ENCODE measurements at regions not wholly inside any gene's neighbourhood (a gene's known extent, or its start where the extent isn't known, plus 50 kb on each side); places are given as distances from the start of the nearest gene placed in this dataset.
"Not testable (repeated sequence)": the region's sequence is repeated elsewhere in the genome, so short reads cannot be mapped to it uniquely, and the experiment has no call there.

- CTCF ChIA-PET = no interaction called here
- Mint-ChIP-seq H3K4me3 (no peak overlapping the region), H3K4me1 (no peaks in the 10 kb centered on the region), H3K27me3 (no peaks in the 10 kb centered on the region), H3K36me3 (ENCODE audit: low read depth) (no peaks in the 10 kb centered on the region), H3K27ac (no peak overlapping the region), H3K9me3 (peaks cover 4% of the 10 kb centered on the region)
- DNase-seq = no peak
- POLR2A ChIA-PET = no interaction called here
These were observed 818.5 kb upstream of the SEMA6A start for GRCh38 chr5:117393125-117393524.

- CTCF ChIA-PET = no interaction called here
- no peak overlapping the region for H3K27ac Mint-ChIP-seq
These were observed 805.7 kb upstream of the SEMA6A start for GRCh38 chr5:117380316-117380715.

GRCh38 chr5:117379521-117379920 lies 804.9 kb upstream of the SEMA6A start:
- POLR2A ChIA-PET = no interaction called here
- Mint-ChIP-seq H3K9me3 (no peaks in the 10 kb centered on the region), H3K4me3 (no peak overlapping the region), H3K27me3 (no peaks in the 10 kb centered on the region), H3K36me3 (ENCODE audit: low read depth) (no peaks in the 10 kb centered on the region), H3K27ac (no peak overlapping the region), H3K4me1 (no peaks in the 10 kb centered on the region)
- CTCF ChIA-PET = no interaction called here
- no peak for DNase-seq

More at GRCh38 chr5:117380316-117380715, 805.7 kb upstream of the SEMA6A start:
- no peak overlapping the region for H3K4me3 Mint-ChIP-seq
- H3K36me3 Mint-ChIP-seq (ENCODE audit: low read depth) = no peaks in the 10 kb centered on the region
- no peaks in the 10 kb centered on the region for H3K27me3 Mint-ChIP-seq
- no peak for DNase-seq
- H3K4me1 Mint-ChIP-seq = no peaks in the 10 kb centered on the region
- POLR2A ChIA-PET = no interaction called here
- H3K9me3 Mint-ChIP-seq = no peaks in the 10 kb centered on the region

DNA sequence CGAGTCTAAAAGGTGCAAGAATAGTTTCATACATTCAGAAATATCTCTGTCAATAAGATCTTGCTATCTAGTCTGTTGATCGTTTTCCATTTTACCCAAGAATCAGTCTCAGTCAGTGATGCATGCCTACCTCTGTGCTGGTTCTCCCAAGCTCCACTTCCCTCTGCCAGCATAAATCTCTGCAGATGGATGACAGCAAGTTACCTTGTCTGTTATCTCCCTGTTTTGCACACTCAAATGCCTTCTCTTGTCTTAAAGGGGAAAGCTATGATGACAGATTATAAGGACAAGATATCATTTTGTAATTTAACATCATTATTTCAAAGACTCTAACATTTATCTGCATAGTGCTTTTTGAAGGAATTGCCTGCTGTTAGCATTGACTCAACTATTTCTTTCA lies 802.1 kb upstream of the SEMA6A start:
- Mint-ChIP-seq H3K9me3 (no peaks in the 10 kb centered on the region), H3K27ac (no peak overlapping the region), H3K4me1 (no peaks in the 10 kb centered on the region), H3K36me3 (ENCODE audit: low read depth) (no peaks in the 10 kb centered on the region), H3K27me3 (no peaks in the 10 kb centered on the region), H3K4me3 (no peak overlapping the region)
- ChIA-PET CTCF (no interaction called here), POLR2A (no interaction called here)
- DNase-seq = no peak

GRCh38 chr5:117359895-117360294 lies 785.3 kb upstream of the SEMA6A start:
- Mint-ChIP-seq H3K36me3 (ENCODE audit: low read depth) (no peaks in the 10 kb centered on the region), H3K4me3 (no peak overlapping the region), H3K27me3 (no peaks in the 10 kb centered on the region), H3K9me3 (no peaks in the 10 kb centered on the region), H3K27ac (no peak overlapping the region), H3K4me1 (no peaks in the 10 kb centered on the region)
- CTCF ChIA-PET = no interaction called here
- no peak for DNase-seq
- POLR2A ChIA-PET = no interaction called here

DNA sequence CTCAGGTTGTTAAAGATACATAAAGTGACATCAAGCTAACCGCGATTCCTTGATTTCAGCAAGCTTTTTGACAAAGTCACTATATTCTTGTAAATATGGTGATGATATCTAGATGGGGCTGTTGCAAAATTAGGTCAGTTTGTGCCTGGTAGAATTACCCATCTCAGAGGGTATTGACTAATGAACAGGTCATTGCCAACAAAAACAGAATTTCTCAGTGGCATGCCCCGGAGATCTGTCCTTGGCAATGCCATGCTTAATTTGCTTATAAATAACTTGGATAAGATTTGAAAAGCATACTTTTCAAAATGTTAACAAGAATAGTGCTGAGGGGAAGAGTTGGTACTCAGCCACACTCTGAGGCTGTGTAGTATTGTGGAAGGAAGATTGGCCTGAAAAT lies 783.3 kb upstream of the SEMA6A start:
- Mint-ChIP-seq H3K27me3 (no peaks in the 10 kb centered on the region), H3K4me3 (no peak overlapping the region), H3K27ac (no peak overlapping the region), H3K9me3 (no peaks in the 10 kb centered on the region), H3K36me3 (ENCODE audit: low read depth) (no peaks in the 10 kb centered on the region), H3K4me1 (no peaks in the 10 kb centered on the region)
- ChIA-PET POLR2A (no interaction called here), CTCF (no interaction called here)
- DNase-seq = no peak

DNA sequence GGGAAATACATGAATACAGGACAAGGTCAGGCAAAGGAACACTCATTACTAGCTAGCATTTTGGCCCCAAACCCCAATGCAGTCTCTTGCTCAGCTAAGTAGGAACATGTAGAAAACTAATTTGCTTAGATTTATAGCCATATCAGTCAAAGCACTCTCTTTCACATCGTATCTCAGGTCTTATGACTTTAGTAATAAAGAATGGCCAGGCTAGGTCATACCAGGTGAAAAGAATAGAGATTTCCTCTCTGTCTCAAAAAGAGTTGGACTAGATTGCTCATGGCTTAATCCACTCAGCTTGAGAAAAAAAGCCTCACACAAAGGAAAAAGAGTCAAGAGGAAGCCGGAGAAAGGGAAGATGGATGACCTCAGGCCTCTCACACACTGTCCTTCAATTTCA lies 772.7 kb upstream of the SEMA6A start:
- ChIA-PET POLR2A (no interaction called here), CTCF (no interaction called here)

GRCh38 chr5:117343726-117344125 lies 769.1 kb upstream of the SEMA6A start:
- H3K36me3 Mint-ChIP-seq (ENCODE audit: low read depth); H3K27ac Mint-ChIP-seq; H3K27me3 Mint-ChIP-seq; DNase-seq; POLR2A ChIA-PET; H3K4me1 Mint-ChIP-seq; H3K9me3 Mint-ChIP-seq; H3K4me3 Mint-ChIP-seq; CTCF ChIA-PET: not testable (repeated sequence)

More for the DNA sequence above, 772.7 kb upstream of the SEMA6A start:
- Mint-ChIP-seq H3K4me1 (no peaks in the 10 kb centered on the region), H3K36me3 (ENCODE audit: low read depth) (no peaks in the 10 kb centered on the region), H3K27ac (no peak overlapping the region), H3K4me3 (no peak overlapping the region), H3K9me3 (no peaks in the 10 kb centered on the region), H3K27me3 (no peaks in the 10 kb centered on the region)
- no peak for DNase-seq

DNA sequence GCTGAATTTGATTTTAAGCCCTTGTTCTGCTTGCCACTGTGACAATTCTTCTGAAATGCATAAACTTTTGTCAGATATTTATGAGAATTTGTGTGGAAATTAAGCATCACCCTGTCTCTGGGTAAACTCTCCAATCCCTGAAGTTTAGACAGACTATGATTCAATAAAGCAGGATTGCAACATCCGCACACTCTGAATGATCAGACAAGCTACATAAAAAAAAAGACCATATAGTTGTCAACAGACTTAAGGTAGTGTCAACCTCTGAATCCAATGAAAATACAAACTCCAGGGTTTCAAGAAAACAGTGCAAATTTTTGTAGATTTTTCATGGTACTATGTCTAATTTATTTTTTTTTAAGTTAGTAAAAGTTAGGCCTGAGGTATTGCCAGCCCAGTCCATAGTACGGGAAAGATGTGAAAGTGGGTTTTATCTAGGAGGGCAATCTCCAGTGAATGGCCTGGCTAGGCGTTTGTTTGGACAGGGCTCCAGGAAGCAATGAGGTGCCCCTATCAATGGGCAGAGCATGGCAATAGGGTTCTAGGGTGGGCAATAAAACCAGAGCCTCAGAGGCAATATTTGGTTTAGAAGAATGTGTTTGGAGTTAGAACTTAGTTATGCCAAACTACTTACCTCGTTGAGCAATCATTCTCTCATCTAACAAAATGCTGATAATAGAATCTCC lies 762.6 kb upstream of the SEMA6A start:
- POLR2A ChIA-PET = no interaction called here
- Mint-ChIP-seq H3K27ac (no peak overlapping the region), H3K27me3 (no peaks in the 10 kb centered on the region), H3K4me1 (no peaks in the 10 kb centered on the region), H3K9me3 (peaks cover 2% of the 10 kb centered on the region), H3K36me3 (ENCODE audit: low read depth) (no peaks in the 10 kb centered on the region), H3K4me3 (no peak overlapping the region)
- no peak for DNase-seq
- CTCF ChIA-PET = no interaction called here

GRCh38 chr5:117336208-117336607 lies 761.6 kb upstream of the SEMA6A start:
- no peaks in the 10 kb centered on the region for H3K36me3 Mint-ChIP-seq (ENCODE audit: low read depth)
- H3K9me3 Mint-ChIP-seq = peaks cover 2% of the 10 kb centered on the region
- CTCF ChIA-PET = no interaction called here
- H3K27ac Mint-ChIP-seq = no peak overlapping the region
- H3K27me3 Mint-ChIP-seq = no peaks in the 10 kb centered on the region
- H3K4me3 Mint-ChIP-seq = no peak overlapping the region
- H3K4me1 Mint-ChIP-seq = no peaks in the 10 kb centered on the region
- no peak for DNase-seq
- POLR2A ChIA-PET = no interaction called here

DNA sequence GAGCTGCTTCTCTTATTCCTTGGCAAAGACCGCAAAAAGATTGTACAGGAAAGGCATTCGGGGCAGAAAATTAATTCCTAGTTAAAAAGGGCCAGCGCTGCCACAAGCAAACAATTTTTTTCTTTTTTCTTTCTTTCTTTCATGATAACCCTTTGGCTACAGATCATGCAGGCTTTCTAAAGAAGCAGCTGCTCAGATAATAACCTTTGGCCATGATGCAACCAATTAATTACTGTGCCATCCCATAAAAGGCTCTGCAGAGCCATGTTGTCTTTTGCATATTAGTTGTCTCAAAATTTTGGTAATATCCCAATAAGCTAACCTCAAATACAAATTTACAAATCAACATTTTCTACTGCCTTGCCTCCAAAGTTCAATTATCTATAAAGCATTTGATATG lies 758.4 kb upstream of the SEMA6A start:
- Mint-ChIP-seq H3K36me3 (ENCODE audit: low read depth) (no peaks in the 10 kb centered on the region), H3K4me1 (no peaks in the 10 kb centered on the region), H3K27ac (no peak overlapping the region), H3K4me3 (no peak overlapping the region), H3K9me3 (peaks cover 2% of the 10 kb centered on the region), H3K27me3 (no peaks in the 10 kb centered on the region)
- ChIA-PET CTCF (no interaction called here), POLR2A (no interaction called here)
- no peak for DNase-seq

- no peaks in the 10 kb centered on the region for H3K27me3 Mint-ChIP-seq
- H3K4me1 Mint-ChIP-seq = no peaks in the 10 kb centered on the region
- H3K36me3 Mint-ChIP-seq (ENCODE audit: low read depth) = no peaks in the 10 kb centered on the region
- ChIA-PET CTCF (no interaction called here), POLR2A (no interaction called here)
- DNase-seq = no peak
- H3K4me3 Mint-ChIP-seq = no peak overlapping the region
- peaks cover 4% of the 10 kb centered on the region for H3K9me3 Mint-ChIP-seq
- H3K27ac Mint-ChIP-seq = no peak overlapping the region
These were observed 757.7 kb upstream of the SEMA6A start for GRCh38 chr5:117332341-117332740.

DNA sequence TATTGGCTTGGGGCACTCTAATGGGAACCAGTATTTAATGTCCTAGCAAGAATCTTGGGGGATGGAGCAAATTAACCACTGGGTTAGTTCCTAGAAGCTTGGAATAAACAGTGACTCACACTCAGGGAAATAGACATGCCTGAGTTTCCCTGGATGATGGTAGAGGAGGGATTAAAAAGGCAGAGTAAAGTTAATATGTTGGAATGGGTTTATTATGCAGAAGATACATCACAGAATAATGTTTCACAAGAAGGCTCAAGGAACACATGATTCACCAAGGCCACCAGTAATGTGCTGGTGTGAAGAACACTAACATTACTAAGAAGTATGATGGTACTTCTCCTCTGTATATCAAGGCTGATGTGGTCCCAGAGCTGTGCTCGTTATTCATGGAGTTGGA lies 752.9 kb upstream of the SEMA6A start:
- POLR2A ChIA-PET = no interaction called here
- H3K27me3 Mint-ChIP-seq = no peaks in the 10 kb centered on the region
- no peak for DNase-seq
- CTCF ChIA-PET = no interaction called here
- no peaks in the 10 kb centered on the region for H3K36me3 Mint-ChIP-seq (ENCODE audit: low read depth)
- H3K27ac Mint-ChIP-seq = no peak overlapping the region
- no peak overlapping the region for H3K4me3 Mint-ChIP-seq
- H3K9me3 Mint-ChIP-seq = peaks cover 10% of the 10 kb centered on the region
- H3K4me1 Mint-ChIP-seq = no peaks in the 10 kb centered on the region

- ChIA-PET CTCF (no interaction called here), POLR2A (no interaction called here)
- Mint-ChIP-seq H3K9me3 (peaks cover 10% of the 10 kb centered on the region), H3K4me3 (no peak overlapping the region), H3K27me3 (no peaks in the 10 kb centered on the region), H3K27ac (no peak overlapping the region), H3K36me3 (ENCODE audit: low read depth) (no peaks in the 10 kb centered on the region), H3K4me1 (no peaks in the 10 kb centered on the region)
- DNase-seq = no peak
These were observed 752.4 kb upstream of the SEMA6A start for GRCh38 chr5:117326997-117327396.

- CTCF ChIA-PET = no interaction called here
These were observed 743.9 kb upstream of the SEMA6A start for GRCh38 chr5:117318528-117318927.

More at GRCh38 chr5:117318528-117318927, 743.9 kb upstream of the SEMA6A start:
- no peak overlapping the region for H3K27ac Mint-ChIP-seq
- POLR2A ChIA-PET = no interaction called here
- H3K4me1 Mint-ChIP-seq = no peaks in the 10 kb centered on the region
- peaks cover 2% of the 10 kb centered on the region for H3K9me3 Mint-ChIP-seq
- DNase-seq = no peak
- H3K4me3 Mint-ChIP-seq = no peak overlapping the region
- H3K27me3 Mint-ChIP-seq = no peaks in the 10 kb centered on the region
- no peaks in the 10 kb centered on the region for H3K36me3 Mint-ChIP-seq (ENCODE audit: low read depth)
